ENCODE measurements at regions not wholly inside any gene's neighbourhood (a gene's known extent, or its start where the extent isn't known, plus 50 kb on each side); places are given as distances from the start of the nearest gene placed in this dataset.

DNA sequence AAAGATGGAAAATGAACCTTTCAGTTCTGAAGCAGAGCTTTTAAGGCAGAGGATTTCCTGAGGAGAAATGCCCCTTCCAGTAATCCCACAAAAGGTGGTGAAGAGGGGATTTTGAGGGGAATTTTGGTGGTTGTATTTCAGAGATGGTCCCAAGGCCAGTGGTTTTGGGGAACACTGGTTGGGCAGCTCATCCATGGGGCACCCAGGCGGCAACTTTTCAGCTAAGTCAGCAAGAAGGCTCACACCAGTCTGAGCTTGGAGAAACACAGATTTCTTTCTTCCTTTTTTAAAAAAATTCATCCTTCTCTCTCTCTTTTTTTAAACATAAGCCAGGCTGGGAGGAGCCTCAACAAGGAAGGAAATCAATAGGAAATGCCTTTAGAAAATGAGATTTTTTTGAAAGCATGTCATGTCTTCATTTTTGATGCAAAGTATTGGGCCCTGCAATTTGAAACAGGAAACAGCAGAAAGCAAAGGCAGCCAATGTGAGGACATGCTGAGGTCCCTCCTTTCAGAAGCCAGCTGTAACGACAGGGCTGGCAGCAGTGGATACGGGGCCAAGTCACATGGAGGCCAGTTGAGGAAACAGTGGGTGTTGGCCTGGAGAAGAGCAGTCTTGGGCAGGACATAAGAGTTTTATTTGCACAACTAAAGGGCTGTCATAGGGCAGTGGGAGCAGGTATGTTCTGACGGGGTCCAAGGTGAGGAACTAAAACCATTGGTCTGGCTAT lies 155.3 kb upstream of the KLF4 start:
- TF ChIP-seq, protein P1, sequence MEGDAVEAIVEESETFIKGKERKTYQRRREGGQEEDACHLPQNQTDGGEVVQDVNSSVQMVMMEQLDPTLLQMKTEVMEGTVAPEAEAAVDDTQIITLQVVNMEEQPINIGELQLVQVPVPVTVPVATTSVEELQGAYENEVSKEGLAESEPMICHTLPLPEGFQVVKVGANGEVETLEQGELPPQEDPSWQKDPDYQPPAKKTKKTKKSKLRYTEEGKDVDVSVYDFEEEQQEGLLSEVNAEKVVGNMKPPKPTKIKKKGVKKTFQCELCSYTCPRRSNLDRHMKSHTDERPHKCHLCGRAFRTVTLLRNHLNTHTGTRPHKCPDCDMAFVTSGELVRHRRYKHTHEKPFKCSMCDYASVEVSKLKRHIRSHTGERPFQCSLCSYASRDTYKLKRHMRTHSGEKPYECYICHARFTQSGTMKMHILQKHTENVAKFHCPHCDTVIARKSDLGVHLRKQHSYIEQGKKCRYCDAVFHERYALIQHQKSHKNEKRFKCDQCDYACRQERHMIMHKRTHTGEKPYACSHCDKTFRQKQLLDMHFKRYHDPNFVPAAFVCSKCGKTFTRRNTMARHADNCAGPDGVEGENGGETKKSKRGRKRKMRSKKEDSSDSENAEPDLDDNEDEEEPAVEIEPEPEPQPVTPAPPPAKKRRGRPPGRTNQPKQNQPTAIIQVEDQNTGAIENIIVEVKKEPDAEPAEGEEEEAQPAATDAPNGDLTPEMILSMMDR (IDR thresholded peaks at IDR 0.05), result no peak
- Mint-ChIP-seq H3K27me3 (ENCODE audit: low read depth, poor library complexity) (peaks cover 45% of the 10 kb centered on the region), H3K9me3 (no peaks in the 10 kb centered on the region), H3K4me3 (no peak overlapping the region), H3K27ac (no peak overlapping the region), H3K4me1 (peaks cover 30% of the 10 kb centered on the region), H3K36me3 (ENCODE audit: low read depth) (no peaks in the 10 kb centered on the region)
- DNase-seq, result no peak

DNA sequence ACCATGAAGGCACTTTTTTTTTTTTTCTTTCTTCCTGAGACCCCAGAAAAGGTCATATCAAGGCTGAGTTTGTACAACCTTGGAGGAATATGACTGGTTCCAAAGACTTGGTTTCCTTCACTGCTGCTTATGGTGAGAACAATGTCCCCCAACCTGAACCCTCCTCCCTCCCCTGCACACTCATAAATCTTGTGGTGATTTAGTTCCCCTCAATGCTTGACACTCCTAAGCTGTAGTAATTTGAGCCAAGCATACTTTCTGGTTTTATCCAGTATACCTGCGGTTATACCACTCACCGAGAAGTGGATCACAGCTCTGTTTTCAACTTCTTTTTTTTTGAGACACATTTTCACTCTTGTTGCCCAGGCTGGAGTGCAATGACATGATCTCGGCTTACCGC lies 149.9 kb upstream of the KLF4 start:
- peaks cover 57% of the 10 kb centered on the region for H3K27me3 Mint-ChIP-seq (ENCODE audit: low read depth, poor library complexity)
- no peaks in the 10 kb centered on the region for H3K9me3 Mint-ChIP-seq
- no peak for DNase-seq
- H3K27ac Mint-ChIP-seq, result no peak overlapping the region
- TF ChIP-seq, protein P1 (IDR thresholded peaks at IDR 0.05), result no peak
- H3K4me1 Mint-ChIP-seq, result peaks cover 52% of the 10 kb centered on the region
- no peaks in the 10 kb centered on the region for H3K36me3 Mint-ChIP-seq (ENCODE audit: low read depth)
- peak overlapping the region; percentile 85 for H3K4me3 Mint-ChIP-seq

DNA sequence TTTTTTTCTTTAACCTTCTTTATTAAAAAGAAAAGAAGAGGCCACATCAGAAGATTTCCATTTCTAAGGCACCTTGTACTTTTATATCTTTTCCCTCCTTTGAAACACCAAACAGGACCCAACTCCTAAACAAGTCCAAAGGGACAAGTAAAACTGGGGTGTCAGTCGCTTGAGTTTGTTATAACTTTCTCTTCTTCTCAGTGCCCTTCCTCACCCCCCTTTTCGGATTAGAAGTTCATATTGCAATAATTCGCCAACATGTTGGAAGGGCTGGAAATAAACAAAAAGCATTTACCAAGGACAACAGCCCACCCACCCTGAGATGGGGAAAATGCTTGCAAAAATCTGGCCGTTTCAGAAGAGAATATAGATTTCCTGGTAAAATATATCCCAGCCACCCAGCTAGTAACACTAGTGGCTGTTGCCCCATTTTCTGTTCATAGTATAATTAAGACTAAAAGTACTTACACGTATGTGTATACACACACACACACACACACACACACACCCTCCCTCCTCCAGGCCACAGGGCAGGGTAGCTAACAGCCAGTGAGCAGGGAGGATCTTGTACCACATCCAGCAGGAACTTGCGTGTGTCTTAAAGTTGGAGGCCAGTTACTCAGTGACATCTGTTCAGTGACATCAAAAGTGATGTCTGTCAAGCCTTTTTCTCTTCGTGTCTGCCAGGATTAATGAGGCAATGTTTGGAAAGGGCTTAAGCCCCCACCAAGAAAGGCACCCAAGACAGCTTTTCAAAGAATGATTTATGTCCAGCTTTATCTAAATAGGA lies 149.1 kb upstream of the KLF4 start:
- H3K36me3 Mint-ChIP-seq (ENCODE audit: low read depth), result no peaks in the 10 kb centered on the region
- TF ChIP-seq, protein P1 (IDR thresholded peaks at IDR 0.05), result no peak
- H3K4me3 Mint-ChIP-seq, result peak overlapping the region; percentile 85
- DNase-seq, result peak; percentile 16
- H3K4me1 Mint-ChIP-seq, result peaks cover 54% of the 10 kb centered on the region
- no peaks in the 10 kb centered on the region for H3K9me3 Mint-ChIP-seq
- no peak overlapping the region for H3K27ac Mint-ChIP-seq
- H3K27me3 Mint-ChIP-seq (ENCODE audit: low read depth, poor library complexity), result peaks cover 57% of the 10 kb centered on the region

DNA sequence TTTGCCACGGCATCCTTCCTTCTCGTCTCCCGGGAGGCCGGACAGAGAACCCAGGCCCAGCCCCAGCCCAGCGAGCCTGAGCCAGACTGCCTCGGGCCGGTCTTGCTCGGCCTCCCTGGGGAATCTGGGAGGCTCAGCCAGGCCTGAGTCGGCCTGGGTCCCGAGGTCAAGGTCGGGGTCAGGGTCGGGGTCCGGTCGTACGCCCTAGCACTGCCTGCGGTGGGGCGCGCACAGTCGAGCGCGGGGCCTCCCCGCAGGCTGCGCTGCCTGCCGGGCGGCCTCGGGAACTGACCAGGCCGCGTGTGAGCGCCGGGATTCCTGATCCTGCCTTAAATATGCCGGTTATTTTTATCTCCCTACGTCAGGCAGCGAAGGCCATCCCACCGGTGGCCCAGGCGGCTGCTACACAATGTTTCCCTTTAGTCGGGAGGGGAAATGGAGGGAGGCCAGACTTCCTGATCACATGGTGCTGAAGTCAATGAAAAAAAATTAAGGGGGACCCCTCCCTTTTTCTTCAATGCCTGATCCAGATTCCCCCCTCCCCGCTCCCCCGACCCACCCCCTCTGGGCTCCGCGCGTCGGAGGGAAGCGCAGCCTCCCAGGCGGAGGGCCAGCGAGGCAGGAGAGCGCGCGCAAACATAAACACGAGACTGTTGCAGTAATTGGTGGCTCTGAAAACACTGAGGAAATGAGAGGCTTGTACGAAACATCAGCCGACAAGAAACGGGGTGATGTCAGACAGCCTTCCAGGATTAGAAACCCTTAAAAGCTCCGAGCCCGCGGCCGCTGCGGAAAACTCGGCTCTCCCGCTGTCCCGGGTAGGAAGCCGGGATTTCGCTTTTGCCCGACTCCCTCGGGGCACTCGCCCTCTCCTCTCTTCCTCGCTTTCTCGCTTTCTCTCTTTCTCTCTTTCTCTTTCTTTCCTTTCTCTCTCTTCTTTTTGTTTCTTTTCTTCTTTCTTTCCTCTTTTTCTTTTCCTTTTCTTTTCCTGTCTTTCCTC lies 148.2 kb upstream of the KLF4 start:
- peak; percentile 75 for DNase-seq
- Mint-ChIP-seq H3K4me3 (peak overlapping the region; percentile 85), H3K4me1 (peaks cover 63% of the 10 kb centered on the region), H3K27me3 (ENCODE audit: low read depth, poor library complexity) (peaks cover 56% of the 10 kb centered on the region), H3K36me3 (ENCODE audit: low read depth) (no peaks in the 10 kb centered on the region), H3K9me3 (no peaks in the 10 kb centered on the region), H3K27ac (no peak overlapping the region)
- TF ChIP-seq, protein P1 (IDR thresholded peaks at IDR 0.05), result no peak

DNA sequence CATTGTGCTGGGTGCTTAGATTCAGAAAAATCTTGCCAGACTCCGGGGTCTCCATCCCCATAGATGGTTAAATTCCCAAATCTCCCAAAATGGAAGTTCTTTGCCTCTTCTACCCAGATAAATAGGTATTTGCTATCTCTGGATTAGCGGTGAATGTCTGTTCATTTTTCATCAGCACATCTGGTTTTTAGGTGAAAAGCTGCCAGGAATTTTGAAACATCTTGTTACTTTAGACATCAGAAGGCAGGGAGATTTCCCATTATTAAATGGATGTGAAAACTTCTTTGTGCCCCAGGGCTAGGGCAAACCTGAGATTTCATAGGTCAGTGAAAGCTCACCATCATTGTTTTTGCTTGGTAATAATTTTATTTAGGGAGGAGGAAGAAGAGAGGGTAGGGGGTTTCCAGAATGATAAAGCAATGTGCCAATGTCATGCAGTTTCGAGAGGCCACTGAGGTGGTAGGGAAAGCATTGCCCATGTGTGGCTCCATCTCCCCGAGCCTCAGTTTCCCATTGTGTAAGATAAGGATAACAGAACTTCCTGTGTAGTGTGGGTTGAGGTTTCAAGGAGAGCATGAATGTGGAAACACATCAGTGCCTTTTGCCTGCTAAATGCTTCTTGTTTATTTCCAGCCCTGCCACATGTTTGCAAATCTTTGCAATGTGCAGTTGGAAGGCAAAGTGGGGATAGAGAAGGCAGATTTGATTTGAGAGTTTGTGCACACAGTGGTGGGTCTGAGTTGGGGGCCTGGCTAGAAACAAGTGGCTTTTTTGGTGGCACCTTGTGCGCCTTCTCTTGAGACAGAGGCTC lies 147.2 kb upstream of the KLF4 start:
- no peak for DNase-seq
- Mint-ChIP-seq H3K4me3 (peak overlapping the region; percentile 63), H3K27ac (no peak overlapping the region)

More for the DNA sequence above, 147.2 kb upstream of the KLF4 start:
- Mint-ChIP-seq H3K27me3 (ENCODE audit: low read depth, poor library complexity) (peaks cover 51% of the 10 kb centered on the region), H3K9me3 (no peaks in the 10 kb centered on the region), H3K4me1 (peaks cover 72% of the 10 kb centered on the region), H3K36me3 (ENCODE audit: low read depth) (no peaks in the 10 kb centered on the region)
- TF ChIP-seq, protein P1 (IDR thresholded peaks at IDR 0.05), result no peak

All from nephron progenitor cell (in vitro differentiated cells).